A673 (cell line): ENCODE measurements at regions not wholly inside any gene's neighbourhood (a gene's known extent, or its start where the extent isn't known, plus 50 kb on each side); places are given as distances from the start of the nearest gene placed in this dataset.

Source experiments
- BruUV-seq: library from RNA; stranded (reverse); fragments of 400-500 nt; replicated peaks from 2 replicates; lab custom pipeline; 2021; lab: Mats Ljungman, UMichigan
- CTCF ChIA-PET: fragments of 300-600 bp; sonication (Branson Sonifier 250); formaldehyde crosslinking; loops from one replicate; lab custom pipeline; 2022; ENCODE audit warnings: antibody characterized with exemption; lab: Charles Lee
- POLR2A ChIA-PET: fragments of 300-600 bp; sonication (Branson Sonifier 250); formaldehyde crosslinking; loops from one replicate; lab custom pipeline; 2022; ENCODE audit warnings: antibody characterized with exemption; ENCODE audit not compliant: low non-redundant PET; lab: Charles Lee
- DNase-seq: peaks from one replicate; pipeline ENCODE4 v3.0.0-alpha.2; 2015; ENCODE audit warnings: low spot score
- H3K27ac ChIP-seq: fragments of 200-600 bp; sonication (generic); 2 replicates; pipeline ENCODE4 v1.5.1; 2016; ENCODE audit warnings: mixed run types, low read depth, mild to moderate bottlenecking, mixed read lengths, antibody characterized with exemption, low read length; ENCODE audit not compliant: poor library complexity, severe bottlenecking
- H3K27me3 ChIP-seq: fragments of 200-600 bp; sonication (generic); replicated peaks from 2 replicates; pipeline ENCODE4 v1.6.1; 2017; ENCODE audit warnings: mixed run types, low read depth, mild to moderate bottlenecking, mixed read lengths, antibody characterized with exemption, low read length; ENCODE audit not compliant: insufficient read depth, poor library complexity
- H3K36me3 ChIP-seq: fragments of 200-600 bp; sonication (generic); 2 replicates; pipeline ENCODE4 v1.6.1; 2016; ENCODE audit warnings: mixed run types, mild to moderate bottlenecking, mixed read lengths, antibody characterized with exemption, low read length; ENCODE audit not compliant: insufficient read depth, poor library complexity, severe bottlenecking
- H3K4me1 ChIP-seq: fragments of 200-600 bp; sonication (generic); 2 replicates; pipeline ENCODE4 v1.6.1; 2017; ENCODE audit warnings: mixed run types, mild to moderate bottlenecking, mixed read lengths, antibody characterized with exemption, low read length; ENCODE audit not compliant: insufficient read depth, poor library complexity, severe bottlenecking
- H3K4me3 ChIP-seq: fragments of 200-600 bp; sonication (generic); 2 replicates; pipeline ENCODE4 v1.5.1; 2016; ENCODE audit warnings: low read depth, mixed run types, mild to moderate bottlenecking, mixed read lengths, low read length; ENCODE audit not compliant: poor library complexity, severe bottlenecking
- H3K9me3 ChIP-seq: fragments of 200-600 bp; sonication (generic); 2 replicates; pipeline ENCODE4 v1.6.1; 2016; ENCODE audit warnings: mixed run types, low read depth, mild to moderate bottlenecking, mixed read lengths, antibody characterized with exemption, low read length; ENCODE audit not compliant: poor library complexity, severe bottlenecking
- CTCF ChIP-seq: fragments of 300-800, 200-600 bp; sonication (generic); conservative IDR thresholded peaks from 2 replicates; pipeline ENCODE4 v1.5.1; 2017; ENCODE audit warnings: low read depth, mild to moderate bottlenecking, antibody characterized with exemption, low read length, moderate library complexity, mixed read lengths
- EZH2 ChIP-seq: fragments of 200-600 bp; sonication (generic); IDR thresholded peaks from 2 replicates; pipeline ENCODE4 v1.6.1; 2017; ENCODE audit warnings: borderline replicate concordance, low read depth, mild to moderate bottlenecking, mixed read lengths, antibody characterized with exemption, low read length; ENCODE audit not compliant: poor library complexity, severe bottlenecking
- intact Hi-C: fragments of 100-400 bp; cut with micrococcal nuclease; formaldehyde crosslinking; loops from one replicate; pipeline ENCODE4 v1.10.0; 2022; ENCODE audit not compliant: unreplicated experiment

- Histone ChIP-seq H3K27me3 (no peaks in the 10 kb centered on the region), H3K27ac (no peak overlapping the region), H3K4me1 (no peaks in the 10 kb centered on the region), H3K36me3 (no peaks in the 10 kb centered on the region), H3K9me3 (no peaks in the 10 kb centered on the region), H3K4me3 (no peak overlapping the region)
- no TSS peak for BruUV-seq
- ChIA-PET POLR2A (no interaction called here), CTCF (no interaction called here)
- TF ChIP-seq CTCF (no peak), EZH2 (no peak)
- DNase-seq = no peak
- intact Hi-C loops = no loop called here
Measured at GRCh38 chr9:111197256-111197655, 132.8 kb downstream of the OR2K2 start.

DNA sequence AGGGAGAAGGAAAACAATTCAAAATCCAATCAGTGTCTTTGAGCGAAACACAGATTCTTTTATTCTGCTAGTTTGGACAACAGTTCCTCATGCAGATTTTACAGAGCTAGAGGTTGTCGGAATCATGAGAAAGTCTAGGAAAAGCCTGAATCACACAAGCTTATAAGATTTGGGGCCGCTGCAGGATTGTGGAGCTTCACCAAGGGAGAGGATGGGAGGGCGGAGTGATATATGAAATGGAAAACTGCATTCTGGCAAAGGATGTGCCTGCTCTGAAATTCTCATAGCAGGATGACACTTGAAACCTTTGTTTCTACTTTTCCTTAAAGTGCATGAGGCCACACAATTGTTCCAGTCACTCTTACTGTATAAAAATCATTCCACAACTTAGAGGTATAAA, 134.3 kb downstream of the OR2K2 start:
- ChIA-PET CTCF (no interaction called here), POLR2A (no interaction called here)
- H3K27ac ChIP-seq = no peak overlapping the region
- no peaks in the 10 kb centered on the region for H3K27me3 ChIP-seq
- BruUV-seq = no TSS peak
- TF ChIP-seq EZH2 (no peak), CTCF (no peak)
- DNase-seq = no peak
- intact Hi-C loops = no loop called here
- H3K9me3 ChIP-seq = no peaks in the 10 kb centered on the region
- H3K4me1 ChIP-seq = no peaks in the 10 kb centered on the region
- no peak overlapping the region for H3K4me3 ChIP-seq
- H3K36me3 ChIP-seq = no peaks in the 10 kb centered on the region

- H3K4me3 ChIP-seq = no peak overlapping the region
- no peaks in the 10 kb centered on the region for H3K27me3 ChIP-seq
- DNase-seq = no peak
- intact Hi-C loops = no loop called here
- no peaks in the 10 kb centered on the region for H3K4me1 ChIP-seq
- no peaks in the 10 kb centered on the region for H3K36me3 ChIP-seq
- POLR2A ChIA-PET = no interaction called here
- BruUV-seq = no TSS peak
- TF ChIP-seq EZH2 = no peak
- TF ChIP-seq CTCF = no peak
- CTCF ChIA-PET = no interaction called here
- H3K27ac ChIP-seq = no peak overlapping the region
- no peaks in the 10 kb centered on the region for H3K9me3 ChIP-seq
Measured at GRCh38 chr9:111193095-111193494, 136.9 kb downstream of the OR2K2 start.
